SJSA1 (cell line): ENCODE measurements at regions not wholly inside any gene's neighbourhood (a gene's known extent, or its start where the extent isn't known, plus 50 kb on each side); places are given as distances from the start of the nearest gene placed in this dataset.

Source experiments
- DNase-seq, 2 experiments: peaks; one replicate each; pipeline ENCODE4 v3.0.0-alpha.2; 2015 to 2020; ENCODE audit warnings: low spot score in 2 of 2, low read depth in 1 of 2
- H3K27ac ChIP-seq: fragments of 250-450 bp; sonication (Bioruptor Pico); 2 replicates; pipeline ENCODE4 v1.5.1; 2020; ENCODE audit warnings: mild to moderate bottlenecking, moderate library complexity
- H3K27me3 ChIP-seq: fragments of 250-450 bp; sonication (Bioruptor Pico); replicated peaks from 2 replicates; pipeline ENCODE4 v1.5.1; 2020; ENCODE audit warnings: mild to moderate bottlenecking, moderate library complexity
- H3K36me3 ChIP-seq: fragments of 250-450 bp; sonication (Bioruptor Pico); 2 replicates; pipeline ENCODE4 v1.5.1; 2020; ENCODE audit warnings: mild to moderate bottlenecking
- H3K4me1 ChIP-seq: fragments of 250-450 bp; sonication (Bioruptor Pico); replicated peaks from 2 replicates; pipeline ENCODE4 v1.6.1; 2021; ENCODE audit warnings: mild to moderate bottlenecking
- H3K4me3 ChIP-seq: fragments of 250-450 bp; sonication (Bioruptor Pico); 2 replicates; pipeline ENCODE4 v1.5.1; 2020; ENCODE audit warnings: mild to moderate bottlenecking
- H3K9me3 ChIP-seq: fragments of 250-450 bp; sonication (Bioruptor Pico); replicated peaks from 2 replicates; pipeline ENCODE4 v1.5.1; 2020; ENCODE audit warnings: mild to moderate bottlenecking

DNA sequence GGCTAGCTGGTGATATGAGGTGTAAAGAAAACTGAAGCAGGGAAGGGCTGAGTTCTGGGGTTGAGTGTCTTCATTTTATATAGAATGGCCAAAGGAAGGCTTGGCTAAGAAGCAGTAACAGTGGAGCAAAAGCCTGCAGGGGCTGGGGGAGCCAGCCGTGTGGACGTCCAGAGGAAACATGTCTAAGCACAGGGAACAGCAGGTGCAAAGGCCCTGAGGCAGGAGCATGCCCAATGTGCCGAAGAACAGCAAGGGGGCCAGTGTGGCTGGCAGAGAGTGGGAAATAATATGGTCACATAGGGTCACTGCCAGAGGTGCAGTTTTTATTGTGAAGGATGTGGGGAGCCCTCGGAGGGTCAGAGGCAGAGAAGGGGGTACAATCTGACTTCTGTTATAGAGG is 60.5 kb upstream of the KCNG1 start:
- Histone ChIP-seq H3K36me3 (no peaks in the 10 kb centered on the region), H3K4me1 (no peaks in the 10 kb centered on the region), H3K4me3 (no peak overlapping the region), H3K9me3 (no peaks in the 10 kb centered on the region), H3K27ac (no peak overlapping the region), H3K27me3 (peaks cover 54% of the 10 kb centered on the region)
- DNase-seq, result no peak

DNA sequence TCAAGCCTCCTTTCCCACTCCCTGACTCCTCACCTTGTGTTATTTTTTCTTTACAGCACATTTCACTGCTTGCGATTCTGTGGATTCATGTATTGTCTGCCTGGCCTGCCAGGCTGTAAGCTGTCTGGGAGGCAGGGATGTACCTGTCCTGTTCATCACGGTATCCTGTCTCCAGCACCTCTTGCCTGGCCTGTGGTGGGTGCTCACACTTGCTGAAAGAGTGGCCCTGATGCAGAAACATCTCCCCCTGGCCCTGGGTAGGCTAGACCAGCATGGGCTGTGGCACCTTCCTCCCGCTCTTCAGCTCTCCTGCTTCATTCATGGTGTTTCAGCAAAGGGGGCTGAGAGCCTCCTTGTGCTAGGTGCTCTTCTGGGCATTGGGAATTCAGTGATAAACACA is 60.1 kb upstream of the KCNG1 start:
- Histone ChIP-seq H3K27ac (no peak overlapping the region), H3K27me3 (peaks cover 54% of the 10 kb centered on the region), H3K4me1 (no peaks in the 10 kb centered on the region), H3K4me3 (no peak overlapping the region), H3K9me3 (no peaks in the 10 kb centered on the region), H3K36me3 (no peaks in the 10 kb centered on the region)
- DNase-seq, result no peak

DNA sequence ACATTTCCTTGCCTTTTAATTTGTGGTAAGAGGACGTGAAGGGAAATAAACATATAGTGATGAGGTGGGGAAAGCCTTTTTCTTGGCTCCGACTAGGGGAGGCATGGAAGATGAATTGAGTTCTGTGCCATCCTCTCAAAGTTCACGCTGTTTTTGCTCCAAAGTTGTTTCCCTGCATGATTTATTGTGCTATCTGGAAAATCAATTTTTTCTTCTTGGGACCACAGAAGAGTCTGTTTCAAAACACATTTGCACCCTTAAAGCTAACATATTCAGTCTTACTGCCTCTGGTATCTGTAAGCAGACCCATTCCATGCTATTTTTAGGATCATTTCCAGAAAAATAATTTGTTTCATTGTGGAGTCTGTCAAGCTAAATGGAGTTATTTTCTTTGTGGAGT is 57.6 kb upstream of the KCNG1 start:
- Histone ChIP-seq H3K27me3 (peaks cover 55% of the 10 kb centered on the region), H3K27ac (no peak overlapping the region), H3K36me3 (no peaks in the 10 kb centered on the region), H3K4me3 (no peak overlapping the region), H3K9me3 (no peaks in the 10 kb centered on the region), H3K4me1 (no peaks in the 10 kb centered on the region)
- no peak for DNase-seq

DNA sequence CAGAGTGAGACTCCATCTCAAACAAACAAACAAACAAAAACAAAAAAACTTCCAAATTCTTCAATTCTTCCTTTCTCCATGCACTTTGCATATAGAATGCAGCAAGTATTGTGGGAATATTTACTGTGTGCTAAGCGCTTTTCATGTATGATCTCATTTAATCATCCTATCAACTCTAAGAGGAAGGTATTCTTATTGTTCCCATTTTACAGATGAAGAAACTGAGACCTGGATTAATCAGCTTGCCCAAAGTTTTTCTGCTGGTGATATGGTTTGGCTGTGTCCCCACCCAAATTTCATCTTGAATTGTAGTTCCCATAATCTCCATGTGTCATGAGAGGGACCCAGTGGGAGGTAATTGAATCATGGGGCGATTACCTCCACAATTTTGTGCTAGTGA is 56.6 kb upstream of the KCNG1 start:
- Histone ChIP-seq H3K27ac (no peak overlapping the region), H3K9me3 (no peaks in the 10 kb centered on the region), H3K36me3 (no peaks in the 10 kb centered on the region), H3K4me3 (no peak overlapping the region), H3K27me3 (peaks cover 45% of the 10 kb centered on the region), H3K4me1 (no peaks in the 10 kb centered on the region)
- no peak for DNase-seq

DNA sequence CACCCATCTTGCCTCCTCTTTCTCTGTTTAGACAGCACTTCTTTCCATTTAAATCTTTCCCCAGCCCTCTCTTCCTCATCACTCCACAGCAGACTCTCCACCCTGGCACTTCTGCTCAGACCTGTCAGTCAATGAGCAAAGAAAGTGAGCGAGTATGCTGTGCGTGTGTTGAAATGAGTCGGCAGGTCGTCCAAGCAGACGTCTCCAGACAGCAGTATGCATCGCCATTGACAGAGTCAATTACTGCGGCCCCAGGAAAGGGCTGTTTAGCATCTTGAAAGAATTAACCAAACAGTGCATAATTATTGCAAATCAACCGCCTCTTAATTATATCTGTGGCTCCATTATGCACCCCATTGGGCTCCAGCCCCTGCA is 54.8 kb upstream of the KCNG1 start:
- DNase-seq, result no peak
- no peaks in the 10 kb centered on the region for H3K9me3 ChIP-seq
- H3K4me1 ChIP-seq, result no peaks in the 10 kb centered on the region
- no peaks in the 10 kb centered on the region for H3K36me3 ChIP-seq
- H3K27me3 ChIP-seq, result peaks cover 33% of the 10 kb centered on the region
- no peak overlapping the region for H3K27ac ChIP-seq
- no peak overlapping the region for H3K4me3 ChIP-seq

DNA sequence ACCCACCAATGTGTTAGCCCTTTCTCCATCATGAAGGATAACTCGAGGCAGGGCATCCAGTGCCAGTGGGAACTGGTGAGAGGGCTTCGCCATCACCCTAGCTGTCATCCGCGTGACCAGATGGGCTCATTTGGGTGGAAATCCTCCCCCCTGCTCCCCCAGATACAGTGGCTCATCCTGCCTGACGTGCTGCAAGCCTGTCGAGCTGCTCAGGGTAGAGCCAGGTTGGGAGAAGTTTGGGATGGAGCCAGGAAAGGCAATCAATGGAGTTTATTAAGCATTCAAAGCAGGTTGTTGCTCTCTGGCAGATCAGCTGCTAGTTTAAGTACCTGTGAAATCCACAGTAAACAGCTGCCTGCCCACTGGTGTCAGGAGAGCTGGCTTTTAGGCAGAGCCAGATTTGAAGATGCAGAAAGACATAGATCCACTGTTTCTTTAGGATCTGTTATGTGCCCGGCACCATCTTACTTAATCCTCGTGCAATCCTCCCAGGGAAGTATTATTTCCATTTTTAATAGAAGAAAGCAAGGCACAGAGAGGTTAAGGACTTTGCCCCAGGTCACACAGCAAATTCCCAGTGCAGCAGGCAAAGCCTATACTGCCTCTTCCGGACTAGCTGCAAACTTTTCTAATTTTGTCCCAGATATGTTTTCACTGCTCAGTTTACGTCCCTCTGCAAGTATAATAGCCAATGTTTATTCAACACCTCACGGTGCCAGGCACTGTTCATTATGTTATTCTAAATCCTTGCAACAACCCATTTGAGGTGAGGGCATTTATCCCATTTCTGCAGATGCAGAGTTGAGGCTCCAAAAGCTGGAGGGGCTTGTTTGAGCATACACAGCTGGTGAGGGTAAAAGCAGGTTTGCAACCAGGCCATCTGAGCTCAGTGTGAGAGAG is 54.1 kb upstream of the KCNG1 start:
- H3K27me3 ChIP-seq, result peaks cover 26% of the 10 kb centered on the region
- no peak overlapping the region for H3K4me3 ChIP-seq
- no peak overlapping the region for H3K27ac ChIP-seq
- no peaks in the 10 kb centered on the region for H3K36me3 ChIP-seq
- no peaks in the 10 kb centered on the region for H3K4me1 ChIP-seq
- H3K9me3 ChIP-seq, result no peaks in the 10 kb centered on the region; the same call in 1 of the 2 replicates
- DNase-seq, result no peak

DNA sequence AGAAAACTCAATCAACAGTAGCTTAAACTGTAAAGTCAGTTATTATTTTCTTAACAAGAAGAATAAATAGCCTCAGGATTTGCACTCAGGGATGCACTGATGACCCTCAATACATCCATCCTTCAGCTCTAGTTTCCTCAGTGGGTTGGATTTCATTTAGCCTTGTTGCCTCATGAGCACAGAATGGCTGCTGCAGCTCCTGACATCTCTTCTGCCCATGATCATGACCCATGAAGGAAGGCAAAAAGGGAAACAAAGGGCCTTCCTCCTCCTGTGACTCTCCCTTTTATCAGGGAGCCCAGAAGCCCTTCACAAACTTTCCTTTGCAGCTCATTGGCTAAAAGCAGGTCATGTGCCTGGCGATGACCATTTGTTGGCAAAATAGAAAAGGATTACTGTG is 51.2 kb upstream of the KCNG1 start:
- H3K4me3 ChIP-seq, result no peak overlapping the region
- DNase-seq, result no peak
- H3K27me3 ChIP-seq, result peaks cover 28% of the 10 kb centered on the region
- no peaks in the 10 kb centered on the region for H3K4me1 ChIP-seq
- no peak overlapping the region for H3K27ac ChIP-seq
- H3K9me3 ChIP-seq, result no peaks in the 10 kb centered on the region; the same call in 1 of the 2 replicates
- H3K36me3 ChIP-seq, result no peaks in the 10 kb centered on the region
